Ishikawa (cell line): ENCODE measurements at regions not wholly inside any gene's neighbourhood (a gene's known extent, or its start where the extent isn't known, plus 50 kb on each side); places are given as distances from the start of the nearest gene placed in this dataset.

ENCODE experiments used
- CEBPB ChIP-seq: IDR thresholded peaks from 2 replicates; pipeline ENCODE4 v1.6.1; 2012
- CREB1 ChIP-seq: IDR thresholded peaks from 2 replicates; pipeline ENCODE4 v1.6.1; 2012; ENCODE audit warnings: low read depth
- FOXM1 ChIP-seq: IDR thresholded peaks from 2 replicates; pipeline ENCODE4 v1.6.1; 2012; ENCODE audit warnings: low read depth, borderline replicate concordance
- NFIC ChIP-seq: IDR thresholded peaks from 2 replicates; pipeline ENCODE4 v1.6.1; 2012
- TEAD4 ChIP-seq: IDR thresholded peaks from 2 replicates; pipeline ENCODE4 v1.6.1; 2012
- USF1 ChIP-seq: IDR thresholded peaks from 2 replicates; pipeline ENCODE4 v1.6.1; 2012
- YY1 ChIP-seq: IDR thresholded peaks from 2 replicates; pipeline ENCODE4 v1.6.1; 2012; ENCODE audit warnings: low read depth

GRCh38 chr21:31592963-31593560, 66.4 kb upstream of the SOD1 start:
- TF ChIP-seq FOXM1 (no peak), NFIC (no peak), YY1 (no peak), TEAD4 (no peak), CREB1 (no peak), USF1 (no peak), CEBPB (no peak)
